ENCODE measurements at regions not wholly inside any gene's neighbourhood (a gene's known extent, or its start where the extent isn't known, plus 50 kb on each side); places are given as distances from the start of the nearest gene placed in this dataset.
"Not testable (repeated sequence)": the region's sequence is repeated elsewhere in the genome, so short reads cannot be mapped to it uniquely, and the experiment has no call there.

GRCh38 chr10:90224791-90225566, 523.6 kb downstream of the KIF20B start:
- no peak for ATAC-seq
- H3K36me3 Mint-ChIP-seq: no peaks in the 10 kb centered on the region
- H3K9me3 Mint-ChIP-seq: peaks cover 2% of the 10 kb centered on the region
- H3K4me1 Mint-ChIP-seq: no peaks in the 10 kb centered on the region
- no peak overlapping the region for H3K4me3 Mint-ChIP-seq
- H3K27ac Mint-ChIP-seq: no peak overlapping the region
- H3K27me3 Mint-ChIP-seq: peaks cover 9% of the 10 kb centered on the region

DNA sequence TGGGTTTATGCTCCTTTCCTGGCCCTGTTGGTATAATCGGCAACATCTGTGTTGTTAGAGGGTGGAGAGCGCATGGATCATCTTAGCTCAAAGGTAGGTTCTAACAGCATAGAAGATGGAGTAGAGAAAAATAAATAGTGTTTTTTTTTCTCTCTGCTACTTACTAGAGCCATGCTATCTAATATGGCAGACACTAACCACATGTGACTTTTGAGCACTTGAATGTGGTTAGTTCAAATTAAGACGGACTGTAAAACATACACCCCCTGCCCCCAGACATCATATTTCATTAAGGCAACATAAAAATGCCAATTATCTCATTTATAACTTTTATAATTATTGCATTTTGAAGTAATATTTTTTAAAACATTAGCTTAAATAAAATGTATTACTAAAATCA, 525.1 kb downstream of the KIF20B start:
- no peak for ATAC-seq
- no peak overlapping the region for H3K27ac Mint-ChIP-seq
- peaks cover 2% of the 10 kb centered on the region for H3K9me3 Mint-ChIP-seq

GRCh38 chr10:90227217-90227656, 525.8 kb downstream of the KIF20B start:
- ATAC-seq: no peak
- H3K4me1 Mint-ChIP-seq: no peaks in the 10 kb centered on the region
- no peak overlapping the region for H3K4me3 Mint-ChIP-seq
- H3K36me3 Mint-ChIP-seq: no peaks in the 10 kb centered on the region
- H3K9me3 Mint-ChIP-seq: peaks cover 8% of the 10 kb centered on the region
- H3K27me3 Mint-ChIP-seq: peaks cover 9% of the 10 kb centered on the region
- H3K27ac Mint-ChIP-seq: no peak overlapping the region

More for the DNA sequence above, 525.1 kb downstream of the KIF20B start:
- Mint-ChIP-seq H3K27me3 (peaks cover 9% of the 10 kb centered on the region), H3K4me1 (no peaks in the 10 kb centered on the region), H3K36me3 (no peaks in the 10 kb centered on the region), H3K4me3 (no peak overlapping the region)

DNA sequence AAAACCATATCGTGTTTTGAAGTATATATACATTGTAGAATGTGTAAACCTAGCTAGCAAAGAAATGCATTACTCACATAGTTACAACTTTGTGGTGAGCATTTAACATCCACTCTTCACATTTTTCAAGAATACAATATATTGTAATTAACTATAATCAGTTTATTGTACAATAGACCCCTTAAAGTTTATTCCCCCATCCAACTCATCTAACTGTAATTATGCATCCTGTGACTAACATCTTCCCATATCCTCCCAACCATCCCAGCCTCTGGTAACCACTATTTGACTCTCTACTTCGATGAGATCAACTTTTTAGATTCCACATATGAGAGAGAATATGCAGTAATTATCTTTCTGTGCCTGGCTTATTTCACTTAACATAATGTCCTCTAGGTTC, 526.4 kb downstream of the KIF20B start:
- no peaks in the 10 kb centered on the region for H3K36me3 Mint-ChIP-seq
- H3K4me1 Mint-ChIP-seq: no peaks in the 10 kb centered on the region
- H3K4me3 Mint-ChIP-seq: no peak overlapping the region
- H3K27me3 Mint-ChIP-seq: peaks cover 9% of the 10 kb centered on the region
- no peak overlapping the region for H3K27ac Mint-ChIP-seq
- ATAC-seq: no peak
- peaks cover 8% of the 10 kb centered on the region for H3K9me3 Mint-ChIP-seq

DNA sequence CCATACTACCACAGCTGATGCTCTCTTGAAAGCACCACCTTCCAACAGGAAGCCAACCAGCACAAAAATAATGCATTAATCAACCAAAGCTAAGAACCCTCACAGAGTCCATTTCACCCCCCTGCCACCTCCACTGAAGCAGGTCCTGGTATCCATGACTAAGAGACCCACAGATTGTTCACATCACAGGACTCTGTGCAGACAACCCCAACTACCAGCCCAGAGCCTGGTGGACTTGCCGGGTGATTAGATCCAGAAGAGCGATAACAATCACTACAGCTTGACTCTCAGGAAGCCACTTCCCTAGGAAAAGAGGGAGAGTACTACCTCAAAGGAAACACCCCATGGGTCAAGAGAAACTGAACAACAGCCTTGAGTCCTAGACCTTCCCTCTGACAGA, 528.1 kb downstream of the KIF20B start:
- H3K27me3 Mint-ChIP-seq: peaks cover 9% of the 10 kb centered on the region

GRCh38 chr10:90233805-90234204, 532.4 kb downstream of the KIF20B start:
- not testable (repeated sequence) for H3K36me3 Mint-ChIP-seq, H3K27ac Mint-ChIP-seq, H3K27me3 Mint-ChIP-seq, H3K4me1 Mint-ChIP-seq, H3K4me3 Mint-ChIP-seq, ATAC-seq
- H3K9me3 Mint-ChIP-seq: peaks cover 23% of the 10 kb centered on the region

More for the DNA sequence above, 528.1 kb downstream of the KIF20B start:
- Mint-ChIP-seq H3K4me3 (no peak overlapping the region), H3K4me1 (no peaks in the 10 kb centered on the region), H3K36me3 (no peaks in the 10 kb centered on the region), H3K27ac (no peak overlapping the region), H3K9me3 (peaks cover 14% of the 10 kb centered on the region)
- ATAC-seq: no peak

GRCh38 chr10:90245623-90246022, 544.2 kb downstream of the KIF20B start:
- Mint-ChIP-seq H3K27ac (no peak overlapping the region), H3K9me3 (no peaks in the 10 kb centered on the region), H3K27me3 (peaks cover 8% of the 10 kb centered on the region), H3K4me1 (no peaks in the 10 kb centered on the region), H3K4me3 (no peak overlapping the region), H3K36me3 (no peaks in the 10 kb centered on the region)
- ATAC-seq: no peak

- not testable (repeated sequence) for H3K36me3 Mint-ChIP-seq, H3K4me3 Mint-ChIP-seq, ATAC-seq, H3K27me3 Mint-ChIP-seq, H3K9me3 Mint-ChIP-seq, H3K4me1 Mint-ChIP-seq, H3K27ac Mint-ChIP-seq
These were observed 549.4 kb downstream of the KIF20B start for GRCh38 chr10:90250784-90251183.

- H3K27me3 Mint-ChIP-seq: no peaks in the 10 kb centered on the region
- H3K9me3 Mint-ChIP-seq: peaks cover 3% of the 10 kb centered on the region
- no peak overlapping the region for H3K27ac Mint-ChIP-seq
- no peaks in the 10 kb centered on the region for H3K36me3 Mint-ChIP-seq
- no peak for ATAC-seq
- H3K4me1 Mint-ChIP-seq: no peaks in the 10 kb centered on the region
- no peak overlapping the region for H3K4me3 Mint-ChIP-seq
These were observed 568.3 kb downstream of the KIF20B start for GRCh38 chr10:90269699-90270098.

DNA sequence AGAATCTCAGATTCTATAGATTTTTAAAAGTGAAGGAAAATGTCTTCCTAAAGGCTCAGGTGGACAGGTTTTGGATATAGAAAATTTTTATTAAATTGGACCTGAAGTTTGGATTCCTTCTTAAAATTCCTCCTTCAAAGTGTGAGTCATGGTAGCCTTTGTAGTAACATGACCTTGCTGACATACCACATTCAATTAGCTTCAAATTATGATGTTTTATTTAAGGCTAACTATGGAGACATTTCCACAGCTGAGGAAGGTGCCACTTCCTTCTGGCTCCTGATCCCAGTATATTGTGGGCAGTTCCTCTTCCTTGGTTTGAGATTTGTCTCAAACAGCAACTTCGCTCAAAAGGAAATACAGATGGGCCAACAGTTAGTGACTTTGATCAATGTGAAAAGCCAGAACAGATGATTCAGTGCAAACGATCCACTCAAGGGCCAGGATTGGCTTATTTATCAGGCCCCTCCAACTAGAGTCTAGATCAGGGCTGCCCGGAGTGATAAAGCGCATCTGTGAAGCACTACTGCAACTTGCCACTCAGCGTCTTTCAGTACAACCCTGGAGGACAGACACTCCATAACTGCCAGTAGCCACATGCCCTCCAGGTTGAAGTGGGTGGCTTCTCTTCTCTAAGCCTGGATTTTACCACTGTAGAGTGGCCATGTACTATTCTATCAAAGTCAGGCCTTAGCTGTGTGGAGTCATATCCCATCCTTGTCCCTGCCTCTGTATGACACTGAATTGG, 573.5 kb downstream of the KIF20B start:
- H3K4me3 Mint-ChIP-seq: no peak overlapping the region
- no peaks in the 10 kb centered on the region for H3K4me1 Mint-ChIP-seq
- H3K27ac Mint-ChIP-seq: no peak overlapping the region
- H3K9me3 Mint-ChIP-seq: no peaks in the 10 kb centered on the region
- H3K27me3 Mint-ChIP-seq: no peaks in the 10 kb centered on the region
- H3K36me3 Mint-ChIP-seq: no peaks in the 10 kb centered on the region
- no peak for ATAC-seq

DNA sequence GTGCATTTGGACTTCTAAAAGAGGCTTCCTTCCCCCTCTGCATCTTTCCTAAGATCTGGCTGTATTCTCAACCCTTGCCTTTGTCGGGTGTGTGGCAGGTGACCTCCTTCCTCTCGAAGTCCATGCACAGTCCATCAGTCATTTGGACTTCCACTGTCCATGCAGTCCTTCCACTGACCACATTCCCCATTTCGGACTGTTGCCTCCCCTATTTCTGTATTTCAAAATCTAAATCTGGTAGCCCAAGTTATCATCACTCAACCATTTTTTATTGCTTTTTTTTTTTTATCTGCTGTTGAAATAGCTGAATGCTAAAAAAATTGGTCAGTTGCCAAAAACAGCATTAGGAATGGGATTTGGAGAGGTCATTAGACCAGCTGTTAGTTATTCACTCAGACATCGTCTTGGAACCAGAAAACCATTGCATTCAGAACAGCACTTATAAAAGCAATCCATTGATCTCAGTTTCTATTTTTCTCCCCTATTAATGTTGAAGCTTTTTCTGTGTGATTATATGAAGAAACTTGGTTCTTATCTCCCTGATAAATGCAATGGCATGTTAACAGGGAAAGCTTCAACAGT, 575.6 kb downstream of the KIF20B start:
- H3K4me1 Mint-ChIP-seq: no peaks in the 10 kb centered on the region
- no peaks in the 10 kb centered on the region for H3K36me3 Mint-ChIP-seq
- ATAC-seq: no peak
- no peaks in the 10 kb centered on the region for H3K9me3 Mint-ChIP-seq
- no peak overlapping the region for H3K27ac Mint-ChIP-seq
- no peak overlapping the region for H3K4me3 Mint-ChIP-seq
- no peaks in the 10 kb centered on the region for H3K27me3 Mint-ChIP-seq

- H3K27ac Mint-ChIP-seq: no peak overlapping the region
- no peak overlapping the region for H3K4me3 Mint-ChIP-seq
- no peaks in the 10 kb centered on the region for H3K9me3 Mint-ChIP-seq
- H3K27me3 Mint-ChIP-seq: peaks cover 21% of the 10 kb centered on the region
- no peak for ATAC-seq
- H3K36me3 Mint-ChIP-seq: no peaks in the 10 kb centered on the region
- H3K4me1 Mint-ChIP-seq: peaks cover 7% of the 10 kb centered on the region
These were observed 571.4 kb downstream of the HTR7 start for GRCh38 chr10:90286406-90286805.

DNA sequence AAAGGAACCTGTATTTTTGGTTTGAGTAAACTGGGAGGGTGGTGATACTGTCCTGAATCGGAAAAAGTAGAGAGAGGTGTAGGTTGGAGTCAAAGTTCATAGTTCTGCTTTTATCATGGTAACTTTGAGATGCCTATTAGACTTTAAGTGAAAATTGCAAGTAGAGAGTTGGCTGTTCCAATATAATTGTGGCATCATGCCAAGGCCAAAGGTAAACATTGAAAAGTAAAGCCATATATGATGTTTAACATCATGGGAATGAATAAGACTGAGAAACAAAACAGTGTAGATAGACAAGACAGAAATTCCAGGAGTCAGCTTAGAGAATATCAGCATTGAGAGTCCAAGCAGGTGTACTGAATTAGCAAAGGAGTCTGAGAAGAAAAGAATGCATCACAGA, 570.9 kb downstream of the HTR7 start:
- no peaks in the 10 kb centered on the region for H3K36me3 Mint-ChIP-seq
- peaks cover 7% of the 10 kb centered on the region for H3K4me1 Mint-ChIP-seq
- no peaks in the 10 kb centered on the region for H3K9me3 Mint-ChIP-seq
- no peak for ATAC-seq
- H3K27ac Mint-ChIP-seq: no peak overlapping the region
- H3K4me3 Mint-ChIP-seq: no peak overlapping the region
- peaks cover 21% of the 10 kb centered on the region for H3K27me3 Mint-ChIP-seq

GRCh38 chr10:90288391-90288933, 569.4 kb downstream of the HTR7 start:
- no peaks in the 10 kb centered on the region for H3K36me3 Mint-ChIP-seq
- H3K9me3 Mint-ChIP-seq: no peaks in the 10 kb centered on the region
- H3K4me1 Mint-ChIP-seq: peaks cover 7% of the 10 kb centered on the region
- H3K27me3 Mint-ChIP-seq: peaks cover 21% of the 10 kb centered on the region
- no peak for ATAC-seq
- H3K4me3 Mint-ChIP-seq: no peak overlapping the region
- no peak overlapping the region for H3K27ac Mint-ChIP-seq

DNA sequence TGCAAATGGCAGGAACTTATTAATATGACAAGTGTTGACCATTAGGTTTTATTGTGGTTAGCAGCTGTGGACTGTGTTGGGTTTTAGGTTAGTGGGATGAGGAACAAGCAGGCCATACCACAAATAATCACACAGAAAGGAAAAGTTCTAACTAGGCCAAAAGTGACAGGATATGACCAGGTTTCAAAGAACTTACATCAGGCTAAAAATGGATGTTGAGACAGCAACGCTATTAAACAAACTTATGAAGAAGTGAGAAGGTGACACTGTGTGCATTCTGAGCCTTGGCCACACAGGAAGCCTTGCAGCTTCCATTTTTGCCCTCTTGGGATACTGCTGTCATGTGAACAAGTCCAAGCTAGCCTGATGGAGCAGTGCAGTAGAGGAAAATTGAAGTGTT, 568.8 kb downstream of the HTR7 start:
- no peaks in the 10 kb centered on the region for H3K36me3 Mint-ChIP-seq
- ATAC-seq: peak; percentile 29

More for the DNA sequence above, 568.8 kb downstream of the HTR7 start:
- H3K9me3 Mint-ChIP-seq: no peaks in the 10 kb centered on the region
- H3K4me1 Mint-ChIP-seq: peaks cover 7% of the 10 kb centered on the region
- H3K4me3 Mint-ChIP-seq: no peak overlapping the region
- no peak overlapping the region for H3K27ac Mint-ChIP-seq
- H3K27me3 Mint-ChIP-seq: peaks cover 21% of the 10 kb centered on the region
